SK-N-SH (cell line): ENCODE measurements at regions not wholly inside any gene's neighbourhood (a gene's known extent, or its start where the extent isn't known, plus 50 kb on each side); places are given as distances from the start of the nearest gene placed in this dataset.

Source experiments
- CTCF ChIA-PET: fragments of 300-600, 350-600 bp; formaldehyde crosslinking; extraction: SDS; loops from one replicate; lab custom pipeline; 2021; lab: Yijun Ruan, JAX
- POLR2A ChIA-PET: fragments of 350-600 bp; sonication (Branson Sonifier 250); formaldehyde crosslinking; extraction: SDS; loops from one replicate; lab custom pipeline; 2020; ENCODE audit warnings: antibody characterized with exemption, inconsistent platforms; lab: Yijun Ruan, JAX
- DNase-seq: peaks from one replicate; pipeline ENCODE4 v3.0.0; 2012
- H2AFZ ChIP-seq: fragments of 200-600 bp; sonication (generic); 2 replicates; pipeline ENCODE4 v1.8.1; 2016; ENCODE audit warnings: antibody characterized with exemption, mild to moderate bottlenecking, low read depth
- H3F3A ChIP-seq: fragments of 200-600 bp; sonication (generic); replicated peaks from 2 replicates; pipeline ENCODE3; 2016; ENCODE audit warnings: antibody characterized with exemption, mild to moderate bottlenecking; ENCODE audit not compliant: insufficient read depth
- H3K27ac ChIP-seq, 2 experiments: fragments of 200-500 bp in 1 of 2; fragments of 200-600 bp in 1 of 2; sonication (Bioruptor generic) in 1 of 2; sonication (generic), shearing (Covaris generic) in 1 of 2; 2 replicates each; pipeline versions ENCODE4 v1.5.1 to v1.6.1; 2014 to 2016; ENCODE audit warnings: low read depth in 2 of 2, inconsistent platforms in 1 of 2, low read length in 1 of 2, mild to moderate bottlenecking in 1 of 2, mixed read lengths in 1 of 2
- H3K27me3 ChIP-seq: fragments of 200-600 bp; sonication (generic), shearing (Covaris generic); 2 replicates; pipeline ENCODE4 v1.6.1; 2016; ENCODE audit warnings: mixed run types; ENCODE audit not compliant: insufficient read depth
- H3K36me3 ChIP-seq, 2 experiments: fragments of 200-500 bp in 1 of 2; fragments of 200-600 bp in 1 of 2; sonication (Bioruptor generic) in 1 of 2; sonication (generic) in 1 of 2; replicated peaks in 1 of 2; 2 replicates each; pipeline versions ENCODE3 to v1.5.1; 2014 to 2016; ENCODE audit warnings: low read length in 1 of 2, mild to moderate bottlenecking in 1 of 2; ENCODE audit not compliant: insufficient read depth in 2 of 2, control insufficient read depth in 1 of 2
- H3K4me1 ChIP-seq, 2 experiments: fragments of 200-500 bp in 1 of 2; fragments of 200-600 bp in 1 of 2; sonication (Bioruptor generic) in 1 of 2; sonication (generic), shearing (Covaris generic) in 1 of 2; 2 replicates each; pipeline versions ENCODE4 v1.5.1 to v1.6.1; 2014 to 2016; ENCODE audit warnings: low read depth in 1 of 2, low read length in 1 of 2, mixed run types in 1 of 2; ENCODE audit not compliant: insufficient read depth in 2 of 2, control insufficient read depth in 1 of 2
- H3K4me2 ChIP-seq: fragments of 200-600 bp; sonication (generic), shearing (Covaris generic); 2 replicates; pipeline ENCODE4 v1.6.1; 2017; ENCODE audit warnings: mixed run types
- H3K4me3 ChIP-seq, 2 experiments: fragments of 200-500 bp in 1 of 2; fragments of 200-600 bp in 1 of 2; sonication (Bioruptor generic) in 1 of 2; sonication (generic), shearing (Covaris generic) in 1 of 2; 2 replicates each; pipeline versions ENCODE4 v1.5.1 to v1.8.1; 2014 to 2016; ENCODE audit warnings: low read depth in 2 of 2, inconsistent platforms in 1 of 2, low read length in 1 of 2, mild to moderate bottlenecking in 1 of 2, mixed read lengths in 1 of 2, moderate library complexity in 1 of 2
- H3K79me2 ChIP-seq: fragments of 200-600 bp; sonication (generic); 2 replicates; pipeline ENCODE4 v1.8.1; 2017; ENCODE audit warnings: mild to moderate bottlenecking; ENCODE audit not compliant: insufficient read depth
- H3K9ac ChIP-seq: fragments of 200-600 bp; sonication (generic); 2 replicates; pipeline ENCODE4 v1.6.1; 2017; ENCODE audit warnings: mixed run types
- H3K9me2 ChIP-seq: fragments of 200-600 bp; sonication (generic); 2 replicates; pipeline ENCODE4 v1.6.1; 2017; ENCODE audit warnings: mixed run types
- H3K9me3 ChIP-seq: fragments of 200-600 bp; sonication (generic); 2 replicates; pipeline ENCODE4 v1.6.1; 2017; ENCODE audit warnings: mixed run types, mild to moderate bottlenecking, moderate library complexity
- H4K20me1 ChIP-seq: fragments of 200-600 bp; sonication (generic); 2 replicates; pipeline ENCODE4 v1.6.1; 2017; ENCODE audit warnings: mild to moderate bottlenecking, mixed run types; ENCODE audit not compliant: insufficient read depth
- EP300 ChIP-seq, 2 experiments: IDR thresholded peaks; 2 replicates each; pipeline versions ENCODE4 v1.4.0 to v1.6.1; 2012; ENCODE audit warnings: borderline replicate concordance in 1 of 2, low read depth in 1 of 2, low read length in 1 of 2
- GABPA ChIP-seq: IDR thresholded peaks from 2 replicates; pipeline ENCODE4 v1.4.0; 2012; ENCODE audit warnings: low read depth, mild to moderate bottlenecking
- IRF3 ChIP-seq: fragments of 150-350 bp; IDR thresholded peaks from 2 replicates; pipeline ENCODE4 v1.6.1; 2016; ENCODE audit warnings: mild to moderate bottlenecking, low read depth, low read length
- JUND ChIP-seq: IDR thresholded peaks from 2 replicates; pipeline ENCODE4 v1.4.0; 2012
- MEF2A ChIP-seq: IDR thresholded peaks from 2 replicates; pipeline ENCODE4 v1.4.0; 2012; ENCODE audit warnings: low read depth, borderline replicate concordance
- RFX5 ChIP-seq: IDR thresholded peaks from 2 replicates; pipeline ENCODE4 v1.6.1; 2012; ENCODE audit warnings: mild to moderate bottlenecking, improper control_type of control experiment, low read length
- RXRA ChIP-seq: IDR thresholded peaks from 2 replicates; pipeline ENCODE4 v1.4.0; 2012; ENCODE audit warnings: low read depth, mild to moderate bottlenecking, borderline replicate concordance
- SIN3A ChIP-seq: IDR thresholded peaks from 2 replicates; pipeline ENCODE4 v1.6.1; 2012; ENCODE audit warnings: low read depth, mild to moderate bottlenecking, low read length, moderate library complexity, borderline replicate concordance
- SMC3 ChIP-seq: IDR thresholded peaks from 2 replicates; pipeline ENCODE4 v1.6.1; 2012; ENCODE audit warnings: low read depth, low read length, improper control_type of control experiment
- TCF12 ChIP-seq: IDR thresholded peaks from 2 replicates; pipeline ENCODE4 v1.4.0; 2012
- TEAD4 ChIP-seq: IDR thresholded peaks from 2 replicates; pipeline ENCODE4 v1.4.0; 2012; ENCODE audit warnings: mild to moderate bottlenecking, borderline replicate concordance; ENCODE audit not compliant: insufficient read depth
- YY1 ChIP-seq: IDR thresholded peaks from 2 replicates; pipeline ENCODE4 v1.4.0; 2012; ENCODE audit warnings: low read depth, mild to moderate bottlenecking
- ZBTB33 ChIP-seq: IDR thresholded peaks from 2 replicates; pipeline ENCODE4 v1.4.0; 2012; ENCODE audit warnings: low read depth, borderline replicate concordance
- WGBS: methylation state at CpG from one replicate; pipeline ENCODE4 v1.1.6; 2017; ENCODE audit warnings: low lambda C conversion rate; 5-methylcytosine and 5-hydroxymethylcytosine counted together
- TF ChIP-seq, protein P1 (sequence below): fragments of 200-600 bp; sonication (generic); IDR thresholded peaks from 2 replicates; pipeline ENCODE4 v1.6.1; 2017; ENCODE audit warnings: antibody characterized with exemption, mild to moderate bottlenecking, moderate library complexity
- TF ChIP-seq, protein P2 (sequence below): IDR thresholded peaks from 2 replicates; pipeline ENCODE4 v1.6.1; 2012; ENCODE audit warnings: mild to moderate bottlenecking, low read depth, low read length, moderate library complexity

GRCh38 chr7:118109607-118110006, 74.4 kb upstream of the LSM8 start:
- H3K36me3 ChIP-seq: no peaks in the 10 kb centered on the region
- no peaks in the 10 kb centered on the region for H3K9me3 ChIP-seq
- no peaks in the 10 kb centered on the region for H4K20me1 ChIP-seq
- no peaks in the 10 kb centered on the region for H3K9me2 ChIP-seq
- 38% methylated on average over 2 of the region's 2 CpGs for WGBS
- no peaks in the 10 kb centered on the region; the same call in 1 of the 2 replicates for H3K27me3 ChIP-seq
- no peaks in the 10 kb centered on the region for H3F3A ChIP-seq
- POLR2A ChIA-PET: no interaction called here
- H3K79me2 ChIP-seq: no peaks in the 10 kb centered on the region
- H3K4me3 ChIP-seq: no peak overlapping the region
- CTCF ChIA-PET: no interaction called here
- no peaks in the 10 kb centered on the region for H3K4me1 ChIP-seq
- no peak for TF ChIP-seq MEF2A
- no peak for TF ChIP-seq TEAD4
- no peak for TF ChIP-seq IRF3
- TF ChIP-seq YY1: no peak
- TF ChIP-seq RXRA: no peak
- no peak for TF ChIP-seq SIN3A
- no peak for TF ChIP-seq ZBTB33
- TF ChIP-seq, protein P1, sequence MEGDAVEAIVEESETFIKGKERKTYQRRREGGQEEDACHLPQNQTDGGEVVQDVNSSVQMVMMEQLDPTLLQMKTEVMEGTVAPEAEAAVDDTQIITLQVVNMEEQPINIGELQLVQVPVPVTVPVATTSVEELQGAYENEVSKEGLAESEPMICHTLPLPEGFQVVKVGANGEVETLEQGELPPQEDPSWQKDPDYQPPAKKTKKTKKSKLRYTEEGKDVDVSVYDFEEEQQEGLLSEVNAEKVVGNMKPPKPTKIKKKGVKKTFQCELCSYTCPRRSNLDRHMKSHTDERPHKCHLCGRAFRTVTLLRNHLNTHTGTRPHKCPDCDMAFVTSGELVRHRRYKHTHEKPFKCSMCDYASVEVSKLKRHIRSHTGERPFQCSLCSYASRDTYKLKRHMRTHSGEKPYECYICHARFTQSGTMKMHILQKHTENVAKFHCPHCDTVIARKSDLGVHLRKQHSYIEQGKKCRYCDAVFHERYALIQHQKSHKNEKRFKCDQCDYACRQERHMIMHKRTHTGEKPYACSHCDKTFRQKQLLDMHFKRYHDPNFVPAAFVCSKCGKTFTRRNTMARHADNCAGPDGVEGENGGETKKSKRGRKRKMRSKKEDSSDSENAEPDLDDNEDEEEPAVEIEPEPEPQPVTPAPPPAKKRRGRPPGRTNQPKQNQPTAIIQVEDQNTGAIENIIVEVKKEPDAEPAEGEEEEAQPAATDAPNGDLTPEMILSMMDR: no peak
- no peak for TF ChIP-seq TCF12
- TF ChIP-seq, protein P2, sequence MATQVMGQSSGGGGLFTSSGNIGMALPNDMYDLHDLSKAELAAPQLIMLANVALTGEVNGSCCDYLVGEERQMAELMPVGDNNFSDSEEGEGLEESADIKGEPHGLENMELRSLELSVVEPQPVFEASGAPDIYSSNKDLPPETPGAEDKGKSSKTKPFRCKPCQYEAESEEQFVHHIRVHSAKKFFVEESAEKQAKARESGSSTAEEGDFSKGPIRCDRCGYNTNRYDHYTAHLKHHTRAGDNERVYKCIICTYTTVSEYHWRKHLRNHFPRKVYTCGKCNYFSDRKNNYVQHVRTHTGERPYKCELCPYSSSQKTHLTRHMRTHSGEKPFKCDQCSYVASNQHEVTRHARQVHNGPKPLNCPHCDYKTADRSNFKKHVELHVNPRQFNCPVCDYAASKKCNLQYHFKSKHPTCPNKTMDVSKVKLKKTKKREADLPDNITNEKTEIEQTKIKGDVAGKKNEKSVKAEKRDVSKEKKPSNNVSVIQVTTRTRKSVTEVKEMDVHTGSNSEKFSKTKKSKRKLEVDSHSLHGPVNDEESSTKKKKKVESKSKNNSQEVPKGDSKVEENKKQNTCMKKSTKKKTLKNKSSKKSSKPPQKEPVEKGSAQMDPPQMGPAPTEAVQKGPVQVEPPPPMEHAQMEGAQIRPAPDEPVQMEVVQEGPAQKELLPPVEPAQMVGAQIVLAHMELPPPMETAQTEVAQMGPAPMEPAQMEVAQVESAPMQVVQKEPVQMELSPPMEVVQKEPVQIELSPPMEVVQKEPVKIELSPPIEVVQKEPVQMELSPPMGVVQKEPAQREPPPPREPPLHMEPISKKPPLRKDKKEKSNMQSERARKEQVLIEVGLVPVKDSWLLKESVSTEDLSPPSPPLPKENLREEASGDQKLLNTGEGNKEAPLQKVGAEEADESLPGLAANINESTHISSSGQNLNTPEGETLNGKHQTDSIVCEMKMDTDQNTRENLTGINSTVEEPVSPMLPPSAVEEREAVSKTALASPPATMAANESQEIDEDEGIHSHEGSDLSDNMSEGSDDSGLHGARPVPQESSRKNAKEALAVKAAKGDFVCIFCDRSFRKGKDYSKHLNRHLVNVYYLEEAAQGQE: no peak
- TF ChIP-seq JUND: no peak
- TF ChIP-seq SMC3: no peak
- no peak for TF ChIP-seq RFX5
- TF ChIP-seq GABPA: no peak
- TF ChIP-seq EP300 (IDR thresholded peaks at IDR 0.05; ENCODE audit: borderline replicate concordance in 1 of 2, low read depth in 1 of 2, low read length in 1 of 2): no peak
- no peak overlapping the region for H3K4me2 ChIP-seq
- H3K9ac ChIP-seq: no peak overlapping the region
- no peak overlapping the region for H2AFZ ChIP-seq
- H3K27ac ChIP-seq: no peak overlapping the region
- DNase-seq: no peak
